Right ventricle myocardium superior (tissue), 1 donor: ENCODE measurements at regions not wholly inside any gene's neighbourhood (a gene's known extent, or its start where the extent isn't known, plus 50 kb on each side); places are given as distances from the start of the nearest gene placed in this dataset.

Experiments
- ATAC-seq: fragments of 200-7000 bp; cut with Tn5 transposase; one replicate; pipeline ENCODE4 v1.9.1; 2020; ENCODE audit warnings: mild to moderate bottlenecking; ENCODE audit not compliant: poor library complexity
- DNase-seq: peaks from one replicate; pipeline ENCODE4 v3.0.0-alpha.2; 2020
- intact Hi-C: fragments of 100-400 bp; cut with DNase I; formaldehyde crosslinking; loops from one replicate; pipeline ENCODE4 v1.11.2; 2022
- donor health status: DM: no; HTN: yes; CAD: no; lungs with severe emphysema.

GRCh38 chr5:171575808-171576207, 156.4 kb downstream of the FGF18 start:
- DNase-seq (no peak), ATAC-seq (no peak)
- intact Hi-C loops = no loop called here

- ATAC-seq (no peak), DNase-seq (no peak)
- intact Hi-C loops = no loop called here
Observed at GRCh38 chr5:171577042-171577758, 157.8 kb downstream of the FGF18 start.

- ATAC-seq (peak; percentile 51), DNase-seq (peak; percentile 81)
- intact Hi-C loops = no loop called here
Observed at GRCh38 chr5:171578049-171578828, 158.8 kb downstream of the FGF18 start.

GRCh38 chr5:171578829-171579491, 159.5 kb downstream of the FGF18 start:
- intact Hi-C loops = no loop called here
- ATAC-seq (peak; percentile 64), DNase-seq (peak; percentile 87)

GRCh38 chr5:171579976-171580411, 160.5 kb downstream of the FGF18 start:
- peak; percentile 64 for DNase-seq
- intact Hi-C loops = no loop called here
- peak; percentile 85 for ATAC-seq

- DNase-seq = no peak
Observed at GRCh38 chr5:171580502-171581265, 161.2 kb downstream of the FGF18 start.

GRCh38 chr5:171581781-171582180, 162.3 kb downstream of the FGF18 start:
- intact Hi-C loops = no loop called here
- no peak for DNase-seq
- no peak for ATAC-seq

More at GRCh38 chr5:171580502-171581265, 161.2 kb downstream of the FGF18 start:
- intact Hi-C loops = no loop called here
- peak; percentile 60 for ATAC-seq

GRCh38 chr5:171582849-171583248, 163.4 kb downstream of the FGF18 start:
- DNase-seq = no peak
- no peak for ATAC-seq
- intact Hi-C loops = no loop called here

- intact Hi-C loops = no loop called here
- no peak for ATAC-seq
- no peak for DNase-seq
Observed at GRCh38 chr5:171585981-171586380, 166.5 kb downstream of the FGF18 start.

- ATAC-seq (no peak), DNase-seq (no peak)
- intact Hi-C loops = no loop called here
Observed at GRCh38 chr5:171586436-171586835, 167.0 kb downstream of the FGF18 start.

GRCh38 chr5:171588046-171588445, 168.6 kb downstream of the FGF18 start:
- ATAC-seq = no peak
- intact Hi-C loops = no loop called here
- no peak for DNase-seq

- ATAC-seq (no peak), DNase-seq (no peak)
- intact Hi-C loops = no loop called here
Observed at GRCh38 chr5:171588790-171589189, 169.3 kb downstream of the FGF18 start.

- intact Hi-C loops = no loop called here
- no peak for DNase-seq
- ATAC-seq = no peak
Observed at GRCh38 chr5:171589461-171589860, 170.0 kb downstream of the FGF18 start.

- ATAC-seq = no peak
- intact Hi-C loops = no loop called here
- no peak for DNase-seq
Observed at GRCh38 chr5:171592076-171592475, 172.6 kb downstream of the FGF18 start.

GRCh38 chr5:171592736-171593135, 173.3 kb downstream of the FGF18 start:
- intact Hi-C loops = no loop called here
- ATAC-seq (no peak), DNase-seq (no peak)

- ATAC-seq (no peak), DNase-seq (no peak)
- intact Hi-C loops = no loop called here
Observed at GRCh38 chr5:171593401-171593800, 174.0 kb downstream of the FGF18 start.

GRCh38 chr5:171593976-171594375, 174.5 kb downstream of the FGF18 start:
- no peak for DNase-seq
- intact Hi-C loops = no loop called here
- ATAC-seq = no peak

- DNase-seq (no peak), ATAC-seq (no peak)
- intact Hi-C loops = no loop called here
Observed at GRCh38 chr5:171595401-171595800, 176.0 kb downstream of the FGF18 start.

GRCh38 chr5:171595801-171596231, 176.4 kb downstream of the FGF18 start:
- intact Hi-C loops = no loop called here
- no peak for ATAC-seq
- no peak for DNase-seq
